ENCODE measurements at regions not wholly inside any gene's neighbourhood (a gene's known extent, or its start where the extent isn't known, plus 50 kb on each side); places are given as distances from the start of the nearest gene placed in this dataset.

DNA sequence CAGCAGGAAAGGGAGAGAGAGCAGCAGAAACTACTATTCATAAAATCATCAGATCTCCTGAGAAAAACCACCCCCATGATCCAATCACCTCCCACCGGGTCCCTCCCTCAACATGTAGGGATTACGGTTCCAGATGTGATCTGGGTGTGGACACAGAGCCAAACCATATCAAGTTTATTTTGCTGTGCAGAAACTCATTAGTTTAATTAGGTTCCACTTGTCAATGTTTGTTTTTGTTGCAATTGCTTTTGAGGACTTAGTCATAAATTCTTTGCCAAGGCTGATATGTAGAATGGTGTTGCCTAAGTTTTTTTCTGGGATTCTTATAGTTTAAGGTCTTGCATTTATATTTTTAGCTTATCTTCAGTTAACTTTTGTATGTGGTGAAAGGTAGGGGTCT is 422.0 kb upstream of the HS3ST5 start:
- H3K4me1 ChIP-seq (ENCODE audit: insufficient read depth, low read length, severe bottlenecking) = no peaks in the 10 kb centered on the region
- H3K79me2 ChIP-seq (ENCODE audit: insufficient read depth, low read length) = no peaks in the 10 kb centered on the region
- no peak for TF ChIP-seq EZH2 (IDR thresholded peaks at IDR 0.05; ENCODE audit: borderline replicate concordance, low read length)
- TF ChIP-seq CTCF (IDR thresholded peaks at IDR 0.05; ENCODE audit: low read length) = no peak
- H3K9ac ChIP-seq (ENCODE audit: low read length) = no peak overlapping the region
- no peak overlapping the region for H3K4me3 ChIP-seq (ENCODE audit: low read depth, low read length, poor library complexity, severe bottlenecking)
- H2AFZ ChIP-seq (ENCODE audit: low read length) = no peak overlapping the region
- H3K9me3 ChIP-seq (ENCODE audit: low read length) = no peaks in the 10 kb centered on the region
- H3K27ac ChIP-seq (ENCODE audit: low read depth, low read length, poor library complexity, severe bottlenecking) = no peak overlapping the region
- H4K20me1 ChIP-seq (ENCODE audit: insufficient read depth, low read length) = no peaks in the 10 kb centered on the region
- H3F3A ChIP-seq (ENCODE audit: insufficient read depth, low read length) = no peaks in the 10 kb centered on the region
- no peaks in the 10 kb centered on the region for H3K9me2 ChIP-seq (ENCODE audit: low read depth, low read length)
- no peaks in the 10 kb centered on the region for H3K27me3 ChIP-seq (ENCODE audit: insufficient read depth, low read length)
- H3K4me2 ChIP-seq (ENCODE audit: low read length) = no peak overlapping the region
- H3K36me3 ChIP-seq (ENCODE audit: insufficient read depth, low read length) = no peaks in the 10 kb centered on the region

- Histone ChIP-seq H3K9ac (ENCODE audit: low read length) (no peak overlapping the region), H3K9me3 (ENCODE audit: low read length) (no peaks in the 10 kb centered on the region), H3K4me2 (ENCODE audit: low read length) (no peak overlapping the region), H3K79me2 (ENCODE audit: insufficient read depth, low read length) (no peaks in the 10 kb centered on the region), H3K4me1 (ENCODE audit: insufficient read depth, low read length, severe bottlenecking) (no peaks in the 10 kb centered on the region), H3K36me3 (ENCODE audit: insufficient read depth, low read length) (no peaks in the 10 kb centered on the region), H4K20me1 (ENCODE audit: insufficient read depth, low read length) (no peaks in the 10 kb centered on the region), H2AFZ (ENCODE audit: low read length) (no peak overlapping the region), H3K27me3 (ENCODE audit: insufficient read depth, low read length) (no peaks in the 10 kb centered on the region), H3K4me3 (ENCODE audit: low read depth, low read length, poor library complexity, severe bottlenecking) (no peak overlapping the region), H3K27ac (ENCODE audit: low read depth, low read length, poor library complexity, severe bottlenecking) (no peak overlapping the region), H3K9me2 (ENCODE audit: low read depth, low read length) (no peaks in the 10 kb centered on the region), H3F3A (ENCODE audit: insufficient read depth, low read length) (no peaks in the 10 kb centered on the region)
- TF ChIP-seq CTCF (IDR thresholded peaks at IDR 0.05; ENCODE audit: low read length) (no peak), EZH2 (IDR thresholded peaks at IDR 0.05; ENCODE audit: borderline replicate concordance, low read length) (no peak)
Observed at GRCh38 chr6:114762145-114762544, 419.3 kb upstream of the HS3ST5 start.

DNA sequence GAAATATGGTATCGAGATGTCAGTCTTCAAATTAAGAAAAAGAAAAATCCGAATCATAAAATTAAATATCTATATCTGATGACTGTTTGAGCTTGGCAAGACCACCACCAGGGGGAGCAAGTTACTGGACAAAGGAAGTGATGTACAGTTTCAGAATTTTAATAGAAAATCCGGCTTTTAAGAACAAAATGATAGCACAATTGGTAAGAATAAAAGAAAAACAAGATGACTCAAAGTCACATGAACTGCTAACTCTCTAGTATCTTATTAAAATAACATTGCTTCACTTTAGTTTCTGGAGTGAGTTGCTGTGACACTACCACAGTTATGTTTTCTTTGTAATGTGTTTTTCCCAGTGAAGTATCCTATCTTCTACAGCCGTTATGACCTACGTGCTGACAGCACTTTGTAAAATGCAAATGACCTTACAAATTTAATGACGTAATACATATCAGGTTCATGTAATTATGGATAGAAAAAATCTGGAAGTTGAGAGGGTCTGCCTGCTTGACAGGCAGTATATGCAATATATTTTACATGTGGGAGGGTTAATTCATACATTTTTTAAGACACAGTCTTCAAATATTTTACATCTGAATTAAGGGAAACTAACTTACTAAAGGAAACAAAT is 405.3 kb upstream of the HS3ST5 start:
- Histone ChIP-seq H3K36me3 (ENCODE audit: insufficient read depth, low read length) (no peaks in the 10 kb centered on the region), H3K27ac (ENCODE audit: low read depth, low read length, poor library complexity, severe bottlenecking) (no peak overlapping the region), H3F3A (ENCODE audit: insufficient read depth, low read length) (no peaks in the 10 kb centered on the region), H3K4me1 (ENCODE audit: insufficient read depth, low read length, severe bottlenecking) (no peaks in the 10 kb centered on the region), H3K9me2 (ENCODE audit: low read depth, low read length) (no peaks in the 10 kb centered on the region), H3K9me3 (ENCODE audit: low read length) (no peaks in the 10 kb centered on the region), H3K4me2 (ENCODE audit: low read length) (no peak overlapping the region), H3K79me2 (ENCODE audit: insufficient read depth, low read length) (no peaks in the 10 kb centered on the region), H3K27me3 (ENCODE audit: insufficient read depth, low read length) (no peaks in the 10 kb centered on the region), H3K9ac (ENCODE audit: low read length) (no peak overlapping the region), H3K4me3 (ENCODE audit: low read depth, low read length, poor library complexity, severe bottlenecking) (no peak overlapping the region), H4K20me1 (ENCODE audit: insufficient read depth, low read length) (0 out of 2 replicates have a peak, but pooled peaks cover 2% of the 10 kb centered on the region), H2AFZ (ENCODE audit: low read length) (no peak overlapping the region)
- no peak for TF ChIP-seq EZH2 (IDR thresholded peaks at IDR 0.05; ENCODE audit: borderline replicate concordance, low read length)
- TF ChIP-seq CTCF (IDR thresholded peaks at IDR 0.05; ENCODE audit: low read length) = peak; percentile 72

All from OCI-LY1 (cell line).